ENCODE measurements at regions not wholly inside any gene's neighbourhood (a gene's known extent, or its start where the extent isn't known, plus 50 kb on each side); places are given as distances from the start of the nearest gene placed in this dataset.

DNA sequence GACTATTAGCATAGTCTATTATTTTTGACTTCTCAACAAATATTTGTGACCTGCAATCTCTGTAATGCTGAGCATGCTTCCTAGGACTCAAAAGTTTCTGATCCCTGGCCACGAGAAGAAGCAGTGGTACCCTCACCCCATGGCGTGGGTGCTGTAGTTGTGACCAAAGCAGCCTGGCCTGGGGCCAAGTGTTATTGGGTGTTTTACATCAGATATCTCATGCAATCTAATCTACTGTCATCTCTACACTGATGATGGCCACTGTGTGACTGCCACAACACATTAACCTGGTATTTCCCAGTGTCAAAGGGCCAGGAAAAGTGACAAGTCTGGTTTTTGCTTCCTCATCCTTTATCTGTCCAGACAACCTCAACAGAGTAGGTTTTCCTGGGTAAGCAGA lies 80.8 kb upstream of the WIPF1 start:
- TF ChIP-seq CTCF (IDR thresholded peaks at IDR 0.05) (no peak), POLR2AphosphoS5 (IDR thresholded peaks at IDR 0.05; ENCODE audit: low read depth, low read length) (no peak), SIN3A (IDR thresholded peaks at IDR 0.05; ENCODE audit: borderline replicate concordance, insufficient read depth, low read depth, low read length) (no peak)
- TF ChIP-seq, protein P1, sequence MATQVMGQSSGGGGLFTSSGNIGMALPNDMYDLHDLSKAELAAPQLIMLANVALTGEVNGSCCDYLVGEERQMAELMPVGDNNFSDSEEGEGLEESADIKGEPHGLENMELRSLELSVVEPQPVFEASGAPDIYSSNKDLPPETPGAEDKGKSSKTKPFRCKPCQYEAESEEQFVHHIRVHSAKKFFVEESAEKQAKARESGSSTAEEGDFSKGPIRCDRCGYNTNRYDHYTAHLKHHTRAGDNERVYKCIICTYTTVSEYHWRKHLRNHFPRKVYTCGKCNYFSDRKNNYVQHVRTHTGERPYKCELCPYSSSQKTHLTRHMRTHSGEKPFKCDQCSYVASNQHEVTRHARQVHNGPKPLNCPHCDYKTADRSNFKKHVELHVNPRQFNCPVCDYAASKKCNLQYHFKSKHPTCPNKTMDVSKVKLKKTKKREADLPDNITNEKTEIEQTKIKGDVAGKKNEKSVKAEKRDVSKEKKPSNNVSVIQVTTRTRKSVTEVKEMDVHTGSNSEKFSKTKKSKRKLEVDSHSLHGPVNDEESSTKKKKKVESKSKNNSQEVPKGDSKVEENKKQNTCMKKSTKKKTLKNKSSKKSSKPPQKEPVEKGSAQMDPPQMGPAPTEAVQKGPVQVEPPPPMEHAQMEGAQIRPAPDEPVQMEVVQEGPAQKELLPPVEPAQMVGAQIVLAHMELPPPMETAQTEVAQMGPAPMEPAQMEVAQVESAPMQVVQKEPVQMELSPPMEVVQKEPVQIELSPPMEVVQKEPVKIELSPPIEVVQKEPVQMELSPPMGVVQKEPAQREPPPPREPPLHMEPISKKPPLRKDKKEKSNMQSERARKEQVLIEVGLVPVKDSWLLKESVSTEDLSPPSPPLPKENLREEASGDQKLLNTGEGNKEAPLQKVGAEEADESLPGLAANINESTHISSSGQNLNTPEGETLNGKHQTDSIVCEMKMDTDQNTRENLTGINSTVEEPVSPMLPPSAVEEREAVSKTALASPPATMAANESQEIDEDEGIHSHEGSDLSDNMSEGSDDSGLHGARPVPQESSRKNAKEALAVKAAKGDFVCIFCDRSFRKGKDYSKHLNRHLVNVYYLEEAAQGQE (IDR thresholded peaks at IDR 0.05; ENCODE audit: insufficient read depth in 1 of 2, low read depth in 2 of 2, low read length in 1 of 2) = no peak
